ENCODE measurements at regions not wholly inside any gene's neighbourhood (a gene's known extent, or its start where the extent isn't known, plus 50 kb on each side); places are given as distances from the start of the nearest gene placed in this dataset.
A peak's percentile ranks its signal among the peaks of the same experiment; 100 is the strongest.

DNA sequence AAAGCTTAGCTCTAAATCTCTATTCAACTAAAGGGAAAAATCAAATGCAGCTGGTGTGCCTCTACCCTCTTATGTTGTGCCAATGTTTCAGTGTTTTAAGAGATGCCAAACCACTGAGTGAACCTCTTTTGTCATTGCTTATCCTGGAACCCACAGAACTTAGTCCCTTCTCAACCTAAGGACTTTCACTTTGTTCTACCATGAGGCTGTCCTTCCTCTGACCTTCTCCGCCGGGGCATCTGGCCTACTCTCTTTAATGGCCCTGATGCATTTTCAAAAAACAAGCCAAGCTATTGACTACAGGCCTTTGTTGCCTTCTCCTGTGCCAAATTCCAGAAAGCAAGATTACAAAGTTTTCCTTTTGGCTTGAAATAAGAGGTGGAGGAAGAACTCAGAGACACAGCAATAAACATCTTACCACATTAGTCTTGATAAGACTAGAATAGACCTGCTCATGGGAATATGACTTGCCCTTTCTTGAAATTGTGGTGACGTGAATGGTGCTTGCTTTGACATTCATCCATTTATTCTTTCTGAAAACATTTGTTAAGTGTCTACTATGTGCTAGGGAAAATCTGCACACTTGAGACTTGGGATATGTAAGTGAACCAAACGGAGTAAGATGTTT, 253.2 kb upstream of the SMIM30 start:
- Mint-ChIP-seq H3K4me1 (ENCODE audit: low read depth) (peaks cover 4% of the 10 kb centered on the region), H3K4me3 (ENCODE audit: low read depth) (no peak overlapping the region), H3K9me3 (ENCODE audit: low read depth) (no peaks in the 10 kb centered on the region), H3K27me3 (peaks cover 3% of the 10 kb centered on the region), H3K27ac (peak overlapping the region; percentile 25), H3K36me3 (ENCODE audit: insufficient read depth) (no peaks in the 10 kb centered on the region)
- TF ChIP-seq, protein P1, sequence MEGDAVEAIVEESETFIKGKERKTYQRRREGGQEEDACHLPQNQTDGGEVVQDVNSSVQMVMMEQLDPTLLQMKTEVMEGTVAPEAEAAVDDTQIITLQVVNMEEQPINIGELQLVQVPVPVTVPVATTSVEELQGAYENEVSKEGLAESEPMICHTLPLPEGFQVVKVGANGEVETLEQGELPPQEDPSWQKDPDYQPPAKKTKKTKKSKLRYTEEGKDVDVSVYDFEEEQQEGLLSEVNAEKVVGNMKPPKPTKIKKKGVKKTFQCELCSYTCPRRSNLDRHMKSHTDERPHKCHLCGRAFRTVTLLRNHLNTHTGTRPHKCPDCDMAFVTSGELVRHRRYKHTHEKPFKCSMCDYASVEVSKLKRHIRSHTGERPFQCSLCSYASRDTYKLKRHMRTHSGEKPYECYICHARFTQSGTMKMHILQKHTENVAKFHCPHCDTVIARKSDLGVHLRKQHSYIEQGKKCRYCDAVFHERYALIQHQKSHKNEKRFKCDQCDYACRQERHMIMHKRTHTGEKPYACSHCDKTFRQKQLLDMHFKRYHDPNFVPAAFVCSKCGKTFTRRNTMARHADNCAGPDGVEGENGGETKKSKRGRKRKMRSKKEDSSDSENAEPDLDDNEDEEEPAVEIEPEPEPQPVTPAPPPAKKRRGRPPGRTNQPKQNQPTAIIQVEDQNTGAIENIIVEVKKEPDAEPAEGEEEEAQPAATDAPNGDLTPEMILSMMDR (IDR thresholded peaks at IDR 0.05; ENCODE audit: unreplicated experiment) = no peak
- DNase-seq (ENCODE audit: low spot score, unreplicated experiment) = no peak

DNA sequence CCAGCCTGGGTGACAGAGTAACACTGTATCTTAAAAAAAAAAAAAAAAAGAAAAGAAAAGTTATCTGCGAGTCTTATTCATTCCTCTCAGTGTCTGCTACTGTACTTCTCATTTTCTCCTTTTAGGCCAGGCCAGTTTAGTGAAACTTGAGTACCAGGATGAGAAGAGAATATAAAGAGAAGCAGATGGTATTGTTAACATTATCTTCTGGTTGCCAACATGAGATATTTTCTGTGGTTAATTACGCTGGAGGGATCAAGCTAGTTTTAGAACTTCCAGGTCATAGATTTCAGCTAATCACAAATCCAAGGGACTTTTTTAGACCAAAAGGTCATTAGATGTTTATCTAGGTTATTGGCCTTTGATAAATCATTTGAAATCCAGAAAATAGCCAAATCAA, 252.6 kb upstream of the SMIM30 start:
- Mint-ChIP-seq H3K27ac (no peak overlapping the region), H3K4me1 (ENCODE audit: low read depth) (peaks cover 4% of the 10 kb centered on the region), H3K27me3 (peaks cover 3% of the 10 kb centered on the region), H3K4me3 (ENCODE audit: low read depth) (no peak overlapping the region), H3K36me3 (ENCODE audit: insufficient read depth) (no peaks in the 10 kb centered on the region), H3K9me3 (ENCODE audit: low read depth) (no peaks in the 10 kb centered on the region)
- DNase-seq (ENCODE audit: low spot score, unreplicated experiment) = no peak
- TF ChIP-seq, protein P1 (IDR thresholded peaks at IDR 0.05; ENCODE audit: unreplicated experiment) = no peak

DNA sequence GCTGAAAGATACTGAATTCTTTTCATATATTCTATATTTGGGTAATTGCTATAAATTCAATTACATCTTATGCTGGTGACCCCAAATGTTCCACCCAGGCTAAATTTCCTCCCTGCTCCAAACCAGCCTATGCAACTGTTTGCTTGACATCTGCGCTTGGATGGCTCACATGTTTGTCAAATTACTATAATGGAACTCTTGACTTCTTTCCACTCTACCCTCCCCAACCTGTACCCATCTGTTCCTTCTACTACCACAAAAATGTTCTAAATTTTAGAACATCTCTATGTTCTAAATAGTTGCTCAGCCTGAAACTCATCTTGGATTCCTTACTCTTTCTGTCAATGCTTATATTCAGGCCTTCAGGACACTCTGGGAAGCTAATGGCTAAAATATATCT, 249.9 kb upstream of the SMIM30 start:
- Mint-ChIP-seq H3K36me3 (ENCODE audit: insufficient read depth) (no peaks in the 10 kb centered on the region), H3K9me3 (ENCODE audit: low read depth) (no peaks in the 10 kb centered on the region), H3K27me3 (no peaks in the 10 kb centered on the region), H3K4me1 (ENCODE audit: low read depth) (peaks cover 4% of the 10 kb centered on the region), H3K27ac (no peak overlapping the region), H3K4me3 (ENCODE audit: low read depth) (no peak overlapping the region)
- DNase-seq (ENCODE audit: low spot score, unreplicated experiment) = no peak
- TF ChIP-seq, protein P1 (IDR thresholded peaks at IDR 0.05; ENCODE audit: unreplicated experiment) = no peak

DNA sequence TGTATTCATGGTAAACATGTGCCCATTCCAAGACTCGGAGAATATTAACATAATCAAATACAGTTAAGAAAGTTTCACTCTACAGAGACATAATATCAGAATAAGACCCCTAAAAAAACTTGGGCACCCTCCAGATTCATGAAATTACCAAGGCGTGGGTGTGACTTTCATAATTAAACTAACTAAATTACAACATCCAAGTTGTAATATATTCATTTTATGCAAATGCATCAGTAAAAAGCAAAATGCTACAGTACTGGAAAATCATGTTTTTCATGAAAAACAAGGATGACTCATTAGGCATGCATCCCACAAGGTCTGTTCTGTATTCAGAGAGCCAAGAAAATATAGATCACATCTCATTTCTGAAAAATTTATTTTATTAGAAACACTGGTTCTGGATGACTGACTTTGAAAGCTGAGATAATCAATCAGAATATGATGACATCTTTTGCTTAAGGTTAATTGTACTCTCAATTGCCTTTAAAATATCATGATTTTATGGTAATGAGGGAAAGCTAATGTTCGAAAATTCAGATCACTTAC, 248.8 kb upstream of the SMIM30 start:
- no peaks in the 10 kb centered on the region for H3K4me1 Mint-ChIP-seq (ENCODE audit: low read depth)
- H3K36me3 Mint-ChIP-seq (ENCODE audit: insufficient read depth) = no peaks in the 10 kb centered on the region
- no peak for DNase-seq (ENCODE audit: low spot score, unreplicated experiment)
- H3K27ac Mint-ChIP-seq = no peak overlapping the region
- no peaks in the 10 kb centered on the region for H3K27me3 Mint-ChIP-seq
- H3K4me3 Mint-ChIP-seq (ENCODE audit: low read depth) = no peak overlapping the region
- TF ChIP-seq, protein P1 (IDR thresholded peaks at IDR 0.05; ENCODE audit: unreplicated experiment) = no peak
- H3K9me3 Mint-ChIP-seq (ENCODE audit: low read depth) = no peaks in the 10 kb centered on the region

DNA sequence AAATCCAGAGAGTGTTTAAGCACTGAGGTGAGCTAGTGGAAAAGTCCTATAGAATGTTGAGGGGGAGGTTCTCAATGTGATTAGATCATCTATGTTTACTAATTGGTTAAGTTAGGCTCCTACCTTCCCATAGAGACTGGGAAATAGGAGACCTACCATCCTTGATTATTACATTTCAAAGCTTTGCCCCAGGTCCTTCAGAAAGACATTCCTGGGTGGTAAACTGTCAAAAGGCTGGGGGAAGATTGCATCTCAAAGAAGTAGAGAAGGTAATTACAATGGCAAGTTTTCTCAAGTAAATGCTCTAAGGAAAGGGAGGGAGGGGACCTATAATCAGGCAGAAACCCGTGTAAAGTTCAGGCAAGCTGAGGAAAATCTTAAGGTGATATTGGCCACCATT, 247.8 kb upstream of the SMIM30 start:
- Mint-ChIP-seq H3K27ac (no peak overlapping the region), H3K36me3 (ENCODE audit: insufficient read depth) (no peaks in the 10 kb centered on the region), H3K4me1 (ENCODE audit: low read depth) (no peaks in the 10 kb centered on the region), H3K4me3 (ENCODE audit: low read depth) (no peak overlapping the region), H3K9me3 (ENCODE audit: low read depth) (no peaks in the 10 kb centered on the region), H3K27me3 (no peaks in the 10 kb centered on the region)
- TF ChIP-seq, protein P1 (IDR thresholded peaks at IDR 0.05; ENCODE audit: unreplicated experiment) = no peak
- DNase-seq (ENCODE audit: low spot score, unreplicated experiment) = no peak
